GM12878 (cell line): ENCODE measurements at regions not wholly inside any gene's neighbourhood (a gene's known extent, or its start where the extent isn't known, plus 50 kb on each side); places are given as distances from the start of the nearest gene placed in this dataset.

Source experiments
- ATAC-seq: fragments of 200-7000 bp; cut with Tn5 transposase; 3 replicates; pipeline ENCODE4 v1.9.1; 2020; ENCODE audit warnings: mild to moderate bottlenecking, moderate library complexity
- BruUV-seq: library from RNA; stranded (reverse); fragments of 400-500 nt; replicated peaks from 2 replicates; lab custom pipeline; 2021; lab: Mats Ljungman, UMichigan
- CTCF ChIA-PET: fragments of 300-600 bp; sonication (Branson Sonifier 250); formaldehyde crosslinking; extraction: SDS; loops from one replicate; lab custom pipeline; 2021; ENCODE audit warnings: inconsistent platforms; lab: Yijun Ruan, JAX
- POLR2A ChIA-PET: fragments of 350-600 bp; formaldehyde crosslinking; extraction: SDS; loops from one replicate; lab custom pipeline; 2021; ENCODE audit warnings: inconsistent platforms; lab: Charles Lee
- RAD21 ChIA-PET: fragments of 300-600 bp; sonication (Branson Sonifier 250); formaldehyde crosslinking; loops from one replicate; lab custom pipeline; 2023; ENCODE audit warnings: antibody characterized with exemption; ENCODE audit not compliant: unreplicated experiment; lab: Charles Lee
- SMC1A ChIA-PET: fragments of 300-600 bp; sonication (Branson Sonifier 250); formaldehyde crosslinking; loops from one replicate; lab custom pipeline; 2023; ENCODE audit not compliant: unreplicated experiment, uncharacterized antibody; lab: Charles Lee
- DNase-seq: peaks from one replicate; pipeline ENCODE4 v3.0.0-alpha.2; 2011; ENCODE audit warnings: low read depth, low spot score
- FAIRE-seq: peaks from 3 replicates; lab custom pipeline; 2011; peaks lifted over from hg19 to GRCh38; lab: Jason Lieb, UNC
- H2AFZ ChIP-seq: 2 replicates; pipeline ENCODE4 v1.6.0; 2011; ENCODE audit warnings: low read depth, low read length, control low read depth; ENCODE audit not compliant: control insufficient read depth
- H3K27ac ChIP-seq: 2 replicates; pipeline ENCODE4 v1.5.1; 2011; ENCODE audit warnings: control low read depth; ENCODE audit not compliant: control insufficient read depth, insufficient read depth
- H3K27me3 ChIP-seq, 2 experiments: replicated peaks in 1 of 2; 2 replicates each; pipeline versions ENCODE4 v1.6.0 to v1.6.1; 2011; ENCODE audit warnings: low read length in 1 of 2; ENCODE audit not compliant: control insufficient read depth in 2 of 2, insufficient read depth in 2 of 2
- H3K36me3 ChIP-seq, 2 experiments: 2 replicates each; pipeline ENCODE4 v1.5.1; 2011; ENCODE audit warnings: low read length in 1 of 2; ENCODE audit not compliant: control insufficient read depth in 2 of 2, insufficient read depth in 2 of 2
- H3K4me1 ChIP-seq: 2 replicates; pipeline ENCODE4 v1.6.1; 2011; ENCODE audit warnings: mild to moderate bottlenecking, low read length, moderate library complexity, mixed read lengths; ENCODE audit not compliant: control insufficient read depth, insufficient read depth
- H3K4me2 ChIP-seq: 2 replicates; pipeline ENCODE4 v1.6.0; 2011; ENCODE audit warnings: control low read depth; ENCODE audit not compliant: control insufficient read depth, insufficient read depth
- H3K4me3 ChIP-seq: fragments of 200-600 bp; sonication (generic); 2 replicates; pipeline ENCODE4 v1.5.1; 2016
- H3K79me2 ChIP-seq: 2 replicates; pipeline ENCODE4 v1.6.0; 2011; ENCODE audit warnings: low read length; ENCODE audit not compliant: control insufficient read depth, insufficient read depth
- H3K9ac ChIP-seq: 2 replicates; pipeline ENCODE4 v1.8.0; 2011; ENCODE audit warnings: low read length, control low read depth, mixed read lengths; ENCODE audit not compliant: control insufficient read depth, insufficient read depth
- H3K9me3 ChIP-seq: replicated peaks from 3 replicates; pipeline ENCODE4 v1.5.1; 2011; ENCODE audit warnings: mild to moderate bottlenecking, low read length; ENCODE audit not compliant: control insufficient read depth, insufficient read depth
- H4K20me1 ChIP-seq: 2 replicates; pipeline ENCODE4 v1.6.0; 2011; ENCODE audit not compliant: control insufficient read depth, insufficient read depth
- CBFB ChIP-seq: IDR thresholded peaks from 2 replicates; pipeline ENCODE4 v1.6.1; 2016; ENCODE audit warnings: antibody characterized with exemption, low read depth
- IKZF1 ChIP-seq: fragments of 450-650 bp; conservative IDR thresholded peaks from 2 replicates; pipeline ENCODE4 v1.6.1; 2017; ENCODE audit warnings: antibody characterized with exemption, mild to moderate bottlenecking
- IKZF2 ChIP-seq, 2 experiments: fragments of 450-650 bp; IDR thresholded peaks; 2 replicates each; pipeline ENCODE4 v1.6.1; 2017; ENCODE audit warnings: mild to moderate bottlenecking in 2 of 2, moderate library complexity in 2 of 2
- JUNB ChIP-seq: IDR thresholded peaks from 2 replicates; pipeline ENCODE4 v1.6.1; 2016; ENCODE audit warnings: antibody characterized with exemption, mild to moderate bottlenecking
- MEF2B ChIP-seq: fragments of 450-650 bp; IDR thresholded peaks from 2 replicates; pipeline ENCODE4 v1.6.1; 2018; ENCODE audit warnings: mild to moderate bottlenecking, moderate library complexity; ENCODE audit not compliant: partially characterized antibody, poor library complexity, severe bottlenecking
- NBN ChIP-seq: fragments of 450-650 bp; IDR thresholded peaks from 2 replicates; pipeline ENCODE4 v1.6.1; 2016
- NR2C1 ChIP-seq: fragments of 450-650 bp; IDR thresholded peaks from 2 replicates; pipeline ENCODE4 v1.6.1; 2017; ENCODE audit warnings: antibody characterized with exemption, mild to moderate bottlenecking, moderate library complexity
- NRF1 ChIP-seq: conservative IDR thresholded peaks from 2 replicates; pipeline ENCODE4 v1.6.1; 2011; ENCODE audit warnings: mild to moderate bottlenecking, low read depth, low read length, improper control_type of control experiment
- SMC3 ChIP-seq: IDR thresholded peaks from 2 replicates; pipeline ENCODE4 v1.6.1; 2011; ENCODE audit warnings: low read length, improper control_type of control experiment, borderline replicate concordance
- SP1 ChIP-seq: IDR thresholded peaks from one replicate; pipeline ENCODE4 v1.6.1; 2011; ENCODE audit warnings: low read depth, low read length
- SREBF2 ChIP-seq: IDR thresholded peaks from 2 replicates; pipeline ENCODE4 v1.6.1; 2012; ENCODE audit warnings: mild to moderate bottlenecking, low read length
- SUPT20H ChIP-seq: IDR thresholded peaks from 2 replicates; pipeline ENCODE4 v1.6.1; 2011; ENCODE audit warnings: low read depth, mild to moderate bottlenecking, low read length, moderate library complexity, borderline replicate concordance; ENCODE audit not compliant: control insufficient read depth
- ZNF384 ChIP-seq: IDR thresholded peaks from 2 replicates; pipeline ENCODE4 v1.6.1; 2012; ENCODE audit warnings: low read depth, mild to moderate bottlenecking, low read length, improper control_type of control experiment, borderline replicate concordance
- WGBS: methylation state at CpG from one replicate; pipeline ENCODE4 v1.1.6; 2016; ENCODE audit warnings: low lambda C conversion rate; ENCODE audit not compliant: insufficient replicate concordance, insufficient coverage; ENCODE audit errors: missing lambda C conversion rate; 5-methylcytosine and 5-hydroxymethylcytosine counted together
- in situ Hi-C: fragments of 300-500 bp; cut with MboI; formaldehyde crosslinking; loops from 9 replicates; pipeline ENCODE4 v1.14.3; 2018; ENCODE audit warnings: mixed read lengths
- intact Hi-C: fragments of 100-400 bp; cut with micrococcal nuclease; formaldehyde crosslinking; loops from one replicate; pipeline ENCODE4 v1.14.2; 2022; ENCODE audit not compliant: unreplicated experiment
- TF ChIP-seq, protein P1 (sequence below): IDR thresholded peaks from 2 replicates; pipeline ENCODE4 v1.6.1; 2012; ENCODE audit warnings: low read depth, low read length, improper control_type of control experiment
- TF ChIP-seq, protein P2 (sequence below): fragments of 450-650 bp; conservative IDR thresholded peaks from 2 replicates; pipeline ENCODE4 v1.6.1; 2017; ENCODE audit warnings: mild to moderate bottlenecking, moderate library complexity

DNA sequence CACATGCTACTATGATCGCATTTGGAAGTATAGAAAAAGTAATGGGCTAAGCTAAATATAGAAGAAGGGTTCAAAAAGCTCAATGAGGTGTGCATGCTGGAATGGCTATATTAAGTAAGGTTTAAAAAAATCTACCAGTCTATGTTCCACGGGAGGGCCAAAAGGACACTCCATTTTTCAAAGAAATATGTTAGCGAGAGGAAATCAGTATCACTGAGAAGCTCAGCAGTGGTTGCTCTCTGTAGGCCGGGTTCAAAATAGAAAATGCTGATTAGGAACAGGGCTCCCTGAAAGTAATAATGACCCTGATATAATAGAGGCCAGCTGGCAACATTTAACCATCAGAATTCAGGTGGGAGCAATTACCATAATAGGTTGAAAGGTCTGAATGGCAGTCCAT is 224.5 kb upstream of the SEMA3E start:
- Histone ChIP-seq H3K9me3 (no peaks in the 10 kb centered on the region), H3K9ac (no peak overlapping the region), H3K4me3 (no peak overlapping the region), H3K4me2 (no peak overlapping the region), H3K79me2 (no peaks in the 10 kb centered on the region), H3K27me3 (no peaks in the 10 kb centered on the region), H2AFZ (no peak overlapping the region), H3K27ac (no peak overlapping the region), H4K20me1 (no peaks in the 10 kb centered on the region), H3K4me1 (no peaks in the 10 kb centered on the region), H3K36me3 (no peaks in the 10 kb centered on the region)
- ATAC-seq, result no peak
- RAD21 ChIA-PET, result interaction anchor here (0.7 to 1.9 kb wide), 2 partner anchors 9 to 10 kb away, joined by 4 read pairs; no protein-coding TSS in a partner anchor
- CTCF ChIA-PET, result interaction anchor here (1.1 to 2.2 kb wide), 4 partner anchors 9 to 58 kb away, joined by 4 to 6 read pairs (median 5); no protein-coding TSS in a partner anchor
- DNase-seq, result no peak
- no peak for TF ChIP-seq CBFB
- no peak for TF ChIP-seq SUPT20H
- TF ChIP-seq IKZF2 (IDR thresholded peaks at IDR 0.05), result no peak
- no peak for TF ChIP-seq NR2C1
- no peak for TF ChIP-seq JUNB
- TF ChIP-seq SP1, result no peak
- TF ChIP-seq, protein P1, sequence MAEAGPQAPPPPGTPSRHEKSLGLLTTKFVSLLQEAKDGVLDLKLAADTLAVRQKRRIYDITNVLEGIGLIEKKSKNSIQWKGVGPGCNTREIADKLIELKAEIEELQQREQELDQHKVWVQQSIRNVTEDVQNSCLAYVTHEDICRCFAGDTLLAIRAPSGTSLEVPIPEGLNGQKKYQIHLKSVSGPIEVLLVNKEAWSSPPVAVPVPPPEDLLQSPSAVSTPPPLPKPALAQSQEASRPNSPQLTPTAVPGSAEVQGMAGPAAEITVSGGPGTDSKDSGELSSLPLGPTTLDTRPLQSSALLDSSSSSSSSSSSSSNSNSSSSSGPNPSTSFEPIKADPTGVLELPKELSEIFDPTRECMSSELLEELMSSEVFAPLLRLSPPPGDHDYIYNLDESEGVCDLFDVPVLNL, result no peak
- TF ChIP-seq IKZF1, result no peak
- no peak for TF ChIP-seq NRF1
- TF ChIP-seq NBN, result no peak
- TF ChIP-seq MEF2B, result no peak
- TF ChIP-seq SREBF2, result no peak
- TF ChIP-seq ZNF384, result no peak
- no peak for TF ChIP-seq SMC3
- TF ChIP-seq, protein P2, sequence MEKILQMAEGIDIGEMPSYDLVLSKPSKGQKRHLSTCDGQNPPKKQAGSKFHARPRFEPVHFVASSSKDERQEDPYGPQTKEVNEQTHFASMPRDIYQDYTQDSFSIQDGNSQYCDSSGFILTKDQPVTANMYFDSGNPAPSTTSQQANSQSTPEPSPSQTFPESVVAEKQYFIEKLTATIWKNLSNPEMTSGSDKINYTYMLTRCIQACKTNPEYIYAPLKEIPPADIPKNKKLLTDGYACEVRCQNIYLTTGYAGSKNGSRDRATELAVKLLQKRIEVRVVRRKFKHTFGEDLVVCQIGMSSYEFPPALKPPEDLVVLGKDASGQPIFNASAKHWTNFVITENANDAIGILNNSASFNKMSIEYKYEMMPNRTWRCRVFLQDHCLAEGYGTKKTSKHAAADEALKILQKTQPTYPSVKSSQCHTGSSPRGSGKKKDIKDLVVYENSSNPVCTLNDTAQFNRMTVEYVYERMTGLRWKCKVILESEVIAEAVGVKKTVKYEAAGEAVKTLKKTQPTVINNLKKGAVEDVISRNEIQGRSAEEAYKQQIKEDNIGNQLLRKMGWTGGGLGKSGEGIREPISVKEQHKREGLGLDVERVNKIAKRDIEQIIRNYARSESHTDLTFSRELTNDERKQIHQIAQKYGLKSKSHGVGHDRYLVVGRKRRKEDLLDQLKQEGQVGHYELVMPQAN, result no peak
- no TSS peak for BruUV-seq
- POLR2A ChIA-PET, result no interaction called here
- FAIRE-seq, result no peak
- intact Hi-C loops, result no loop called here
- 17% methylated on average over 4 of the region's 4 CpGs for WGBS
- in situ Hi-C loops, result no loop called here
- SMC1A ChIA-PET, result interaction anchor here (0.7 to 2.1 kb wide), 2 partner anchors 17 to 996 kb away, joined by 3 to 8 read pairs; no protein-coding TSS in a partner anchor
